Liver (tissue), 8 donors: ENCODE measurements at regions not wholly inside any gene's neighbourhood (a gene's known extent, or its start where the extent isn't known, plus 50 kb on each side); places are given as distances from the start of the nearest gene placed in this dataset.

Experiments
- DNase-seq: peaks from one replicate; pipeline ENCODE4 v3.0.0-alpha.2; 2017; ENCODE audit warnings: low spot score
- H3K27ac ChIP-seq, 2 donors: one replicate each; pipeline ENCODE4 v1.7.0; 2013; ENCODE audit warnings: inconsistent platforms in 2 of 2, low read length in 2 of 2, control low read depth in 1 of 2, low read depth in 1 of 2, mild to moderate bottlenecking in 1 of 2
- H3K27me3 ChIP-seq, 4 donors: one replicate each; pipeline versions ENCODE4 v1.6.1 to v1.7.0; 2013; ENCODE audit warnings: low read length in 3 of 4, inconsistent platforms in 1 of 4, mild to moderate bottlenecking in 1 of 4, moderate library complexity in 1 of 4; ENCODE audit not compliant: control insufficient read depth in 4 of 4, insufficient read depth in 4 of 4
- H3K36me3 ChIP-seq, 4 donors: one replicate each; pipeline versions ENCODE4 v1.6.1 to v1.7.0; 2013; ENCODE audit warnings: low read length in 3 of 4, mild to moderate bottlenecking in 3 of 4, low read depth in 1 of 4, moderate library complexity in 1 of 4; ENCODE audit not compliant: control insufficient read depth in 4 of 4, insufficient read depth in 3 of 4
- H3K4me1 ChIP-seq, 4 donors: one replicate each; pipeline versions ENCODE4 v1.6.1 to v1.7.0; 2013; ENCODE audit warnings: low read length in 3 of 4, mild to moderate bottlenecking in 3 of 4, moderate library complexity in 1 of 4; ENCODE audit not compliant: control insufficient read depth in 4 of 4, insufficient read depth in 4 of 4
- H3K4me3 ChIP-seq, 3 donors: one replicate each; pipeline versions ENCODE4 v1.6.1 to v1.7.0; 2013; ENCODE audit warnings: low read length in 3 of 3, control low read depth in 1 of 3, low read depth in 1 of 3, mild to moderate bottlenecking in 1 of 3
- H3K9ac ChIP-seq, 2 donors: one replicate each; pipeline ENCODE4 v1.7.0; 2013; ENCODE audit warnings: low read length in 2 of 2, mild to moderate bottlenecking in 2 of 2, moderate library complexity in 2 of 2, control low read depth in 1 of 2, low read depth in 1 of 2
- H3K9me3 ChIP-seq, 4 donors: one replicate each; pipeline versions ENCODE4 v1.6.1 to v1.7.0; 2013; ENCODE audit warnings: low read length in 3 of 4; ENCODE audit not compliant: control insufficient read depth in 4 of 4
- ATF3 ChIP-seq: IDR thresholded peaks from 2 replicates; pipeline ENCODE4 v1.6.1; 2016; ENCODE audit warnings: antibody characterized with exemption
- EGR1 ChIP-seq, 2 donors: IDR thresholded peaks; 2 replicates each; pipeline ENCODE4 v1.6.1; 2016 to 2018; ENCODE audit warnings: antibody characterized with exemption in 2 of 2, low read depth in 2 of 2
- FOXA1 ChIP-seq: IDR thresholded peaks from 2 replicates; pipeline ENCODE4 v1.6.1; 2016; ENCODE audit warnings: antibody characterized with exemption
- GABPA ChIP-seq, 2 donors: IDR thresholded peaks in 1 of 2; conservative IDR thresholded peaks in 1 of 2; 2 replicates each; pipeline ENCODE4 v1.6.1; 2016; ENCODE audit warnings: antibody characterized with exemption in 2 of 2, mild to moderate bottlenecking in 1 of 2, moderate library complexity in 1 of 2
- HNF4A ChIP-seq, 2 donors: conservative IDR thresholded peaks; 2 replicates each; pipeline ENCODE4 v1.6.1; 2016; ENCODE audit warnings: antibody characterized with exemption in 2 of 2, mild to moderate bottlenecking in 2 of 2
- JUND ChIP-seq, 2 donors: IDR thresholded peaks; 2 replicates each; pipeline ENCODE4 v1.6.1; 2016; ENCODE audit warnings: antibody characterized with exemption in 2 of 2
- RAD21 ChIP-seq, 2 donors: IDR thresholded peaks; 2 replicates each; pipeline ENCODE4 v1.6.1; 2016; ENCODE audit warnings: antibody characterized with exemption in 2 of 2, mild to moderate bottlenecking in 2 of 2
- RXRA ChIP-seq, 2 donors: IDR thresholded peaks; 2 replicates each; pipeline ENCODE4 v1.6.1; 2017 to 2018; ENCODE audit warnings: antibody characterized with exemption in 2 of 2, mild to moderate bottlenecking in 1 of 2
- SP1 ChIP-seq: IDR thresholded peaks from 2 replicates; pipeline ENCODE4 v1.6.1; 2018; ENCODE audit warnings: antibody characterized with exemption, mild to moderate bottlenecking
- YY1 ChIP-seq: IDR thresholded peaks from 2 replicates; pipeline ENCODE4 v1.6.1; 2016; ENCODE audit warnings: antibody characterized with exemption, mild to moderate bottlenecking
- ZBTB33 ChIP-seq: IDR thresholded peaks from 2 replicates; pipeline ENCODE4 v1.6.1; 2016; ENCODE audit warnings: antibody characterized with exemption
- WGBS: extraction: QIAGEN DNeasy Blood & Tissue Kit; methylation state at CpG from one replicate; pipeline ENCODE4 v1.1.7; 2013; 5-methylcytosine and 5-hydroxymethylcytosine counted together
- TF ChIP-seq, protein P1 (sequence below): fragments of 150-350 bp; IDR thresholded peaks from 2 replicates; pipeline ENCODE4 v1.5.1; 2017; ENCODE audit warnings: improper control_type of control experiment, low read depth, low read length; ENCODE audit not compliant: missing input control
- donor health status: healthy.
- donor health status: healthy.
- donor health status: healthy.
- donor health status: healthy.
- donor health status: healthy.

DNA sequence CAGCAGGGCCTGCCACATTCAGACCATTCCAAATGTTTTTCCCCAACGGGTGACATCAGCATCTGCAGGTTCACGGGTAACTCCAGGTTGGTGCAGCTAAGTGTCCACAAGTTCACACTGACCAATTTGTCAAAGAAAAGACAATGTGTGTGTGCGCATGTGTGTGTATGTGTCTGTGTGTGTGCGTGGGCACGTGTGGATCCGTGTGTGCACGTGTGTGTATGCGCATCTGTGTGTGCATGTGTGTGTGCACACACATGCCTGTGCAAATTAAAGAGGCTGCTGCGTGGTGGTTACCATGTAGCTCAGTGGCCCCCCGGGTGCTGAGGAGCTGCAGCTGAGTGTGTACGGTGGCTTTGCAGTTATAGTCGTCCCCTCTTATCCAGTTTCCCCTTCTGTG lies 187.4 kb downstream of the TMEM18 start:
- no peak overlapping the region for H3K27ac ChIP-seq
- no peaks in the 10 kb centered on the region for H3K36me3 ChIP-seq
- H3K27me3 ChIP-seq: peaks cover 0 to 2% (median 0%) of the 10 kb centered on the region in 4 donors
- H3K4me1 ChIP-seq: no peaks in the 10 kb centered on the region
- no peak for DNase-seq
- 86% methylated on average over 12 of the region's 12 CpGs for WGBS
- no peak overlapping the region for H3K4me3 ChIP-seq
- TF ChIP-seq JUND (IDR thresholded peaks at IDR 0.05) (no peak), ATF3 (no peak), ZBTB33 (no peak), RAD21 (IDR thresholded peaks at IDR 0.05) (no peak), GABPA (IDR thresholded peaks at IDR 0.05 in 1 of 2, conservative IDR thresholded peaks at IDR 0.05 in 1 of 2) (no peak), FOXA1 (no peak), EGR1 (IDR thresholded peaks at IDR 0.05; ENCODE audit: low read depth in 2 of 2) (no peak)
- TF ChIP-seq, protein P1, sequence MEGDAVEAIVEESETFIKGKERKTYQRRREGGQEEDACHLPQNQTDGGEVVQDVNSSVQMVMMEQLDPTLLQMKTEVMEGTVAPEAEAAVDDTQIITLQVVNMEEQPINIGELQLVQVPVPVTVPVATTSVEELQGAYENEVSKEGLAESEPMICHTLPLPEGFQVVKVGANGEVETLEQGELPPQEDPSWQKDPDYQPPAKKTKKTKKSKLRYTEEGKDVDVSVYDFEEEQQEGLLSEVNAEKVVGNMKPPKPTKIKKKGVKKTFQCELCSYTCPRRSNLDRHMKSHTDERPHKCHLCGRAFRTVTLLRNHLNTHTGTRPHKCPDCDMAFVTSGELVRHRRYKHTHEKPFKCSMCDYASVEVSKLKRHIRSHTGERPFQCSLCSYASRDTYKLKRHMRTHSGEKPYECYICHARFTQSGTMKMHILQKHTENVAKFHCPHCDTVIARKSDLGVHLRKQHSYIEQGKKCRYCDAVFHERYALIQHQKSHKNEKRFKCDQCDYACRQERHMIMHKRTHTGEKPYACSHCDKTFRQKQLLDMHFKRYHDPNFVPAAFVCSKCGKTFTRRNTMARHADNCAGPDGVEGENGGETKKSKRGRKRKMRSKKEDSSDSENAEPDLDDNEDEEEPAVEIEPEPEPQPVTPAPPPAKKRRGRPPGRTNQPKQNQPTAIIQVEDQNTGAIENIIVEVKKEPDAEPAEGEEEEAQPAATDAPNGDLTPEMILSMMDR: no peak
- H3K9ac ChIP-seq: no peak overlapping the region
- no peaks in the 10 kb centered on the region for H3K9me3 ChIP-seq

GRCh38 chr2:489084-489483 lies 188.1 kb downstream of the TMEM18 start:
- no peak for TF ChIP-seq RAD21 (IDR thresholded peaks at IDR 0.05)
- no peak for TF ChIP-seq HNF4A (conservative IDR thresholded peaks at IDR 0.05)
- no peak for TF ChIP-seq RXRA (IDR thresholded peaks at IDR 0.05)
- TF ChIP-seq JUND (IDR thresholded peaks at IDR 0.05): no peak
- no peak for TF ChIP-seq ATF3
- no peak for TF ChIP-seq SP1
- no peak for TF ChIP-seq EGR1 (IDR thresholded peaks at IDR 0.05; ENCODE audit: low read depth in 2 of 2)
- TF ChIP-seq GABPA (IDR thresholded peaks at IDR 0.05 in 1 of 2, conservative IDR thresholded peaks at IDR 0.05 in 1 of 2): no peak
- no peak for TF ChIP-seq YY1
- DNase-seq: no peak
- no peak overlapping the region for H3K27ac ChIP-seq
- no peak overlapping the region for H3K4me3 ChIP-seq
- H3K27me3 ChIP-seq: peaks cover 0 to 2% (median 0%) of the 10 kb centered on the region in 4 donors
- no peaks in the 10 kb centered on the region for H3K36me3 ChIP-seq
- no peaks in the 10 kb centered on the region for H3K9me3 ChIP-seq
- 80% methylated on average over 14 of the region's 14 CpGs for WGBS
- H3K9ac ChIP-seq: no peak overlapping the region
- H3K4me1 ChIP-seq: no peaks in the 10 kb centered on the region
